GM12872 (cell line): ENCODE measurements at regions not wholly inside any gene's neighbourhood (a gene's known extent, or its start where the extent isn't known, plus 50 kb on each side); places are given as distances from the start of the nearest gene placed in this dataset.

ENCODE experiments used
- CTCF ChIP-seq: IDR thresholded peaks from 3 replicates; pipeline ENCODE4 v1.5.1; 2011; ENCODE audit warnings: low read depth, mild to moderate bottlenecking, low read length, moderate library complexity; ENCODE audit not compliant: insufficient read depth

GRCh38 chr7:21346297-21346696 lies 81.6 kb upstream of the SP4 start:
- TF ChIP-seq CTCF = no peak

GRCh38 chr7:21352540-21353387 lies 75.1 kb upstream of the SP4 start:
- no peak for TF ChIP-seq CTCF

GRCh38 chr7:21353388-21353780 lies 74.5 kb upstream of the SP4 start:
- no peak for TF ChIP-seq CTCF

GRCh38 chr7:21354284-21354683 lies 73.6 kb upstream of the SP4 start:
- no peak for TF ChIP-seq CTCF

GRCh38 chr7:21355406-21355874 lies 72.4 kb upstream of the SP4 start:
- no peak for TF ChIP-seq CTCF

GRCh38 chr7:21356616-21357015 lies 71.3 kb upstream of the SP4 start:
- no peak for TF ChIP-seq CTCF

- TF ChIP-seq CTCF = no peak
These were observed 70.5 kb upstream of the SP4 start for GRCh38 chr7:21357151-21358097.
